GM18519 (cell line): ENCODE measurements at regions not wholly inside any gene's neighbourhood (a gene's known extent, or its start where the extent isn't known, plus 50 kb on each side); places are given as distances from the start of the nearest gene placed in this dataset.

ENCODE experiments used
- ATAC-seq: cut with Tn5 transposase; IDR thresholded peaks from one replicate; pipeline ENCODE4 v1.9.1; 2021; ENCODE audit warnings: mild to moderate bottlenecking, moderate library complexity; ENCODE audit not compliant: unreplicated experiment, low FRiP score

- ATAC-seq = no peak
Observed at GRCh38 chr21:27248814-27249213, 281.9 kb upstream of the ADAMTS5 start.

- ATAC-seq = no peak
Observed at GRCh38 chr21:27246741-27247140, 279.9 kb upstream of the ADAMTS5 start.

GRCh38 chr21:27244776-27245175 is 277.9 kb upstream of the ADAMTS5 start:
- no peak for ATAC-seq

- no peak for ATAC-seq
Observed at GRCh38 chr21:27244352-27244751, 277.5 kb upstream of the ADAMTS5 start.

GRCh38 chr21:27240839-27241238 is 274.0 kb upstream of the ADAMTS5 start:
- ATAC-seq = no peak

GRCh38 chr21:27233514-27234115 is 266.7 kb upstream of the ADAMTS5 start:
- ATAC-seq = no peak

- no peak for ATAC-seq
Observed at GRCh38 chr21:27225940-27226339, 259.1 kb upstream of the ADAMTS5 start.

GRCh38 chr21:27225151-27225550 is 258.3 kb upstream of the ADAMTS5 start:
- ATAC-seq = no peak

GRCh38 chr21:27224169-27224568 is 257.3 kb upstream of the ADAMTS5 start:
- ATAC-seq = no peak

- no peak for ATAC-seq
Observed at GRCh38 chr21:27221077-27221476, 254.2 kb upstream of the ADAMTS5 start.

- ATAC-seq = no peak
Observed at GRCh38 chr21:27220416-27220815, 253.5 kb upstream of the ADAMTS5 start.

GRCh38 chr21:27219068-27219467 is 252.2 kb upstream of the ADAMTS5 start:
- no peak for ATAC-seq

GRCh38 chr21:27213303-27213702 is 246.4 kb upstream of the ADAMTS5 start:
- no peak for ATAC-seq

- ATAC-seq = no peak
Observed at GRCh38 chr21:27212441-27212840, 245.6 kb upstream of the ADAMTS5 start.

- no peak for ATAC-seq
Observed at GRCh38 chr21:27209546-27209945, 242.7 kb upstream of the ADAMTS5 start.

- ATAC-seq = no peak
Observed at GRCh38 chr21:27206368-27206982, 239.6 kb upstream of the ADAMTS5 start.

GRCh38 chr21:27202301-27202700 is 235.4 kb upstream of the ADAMTS5 start:
- ATAC-seq = no peak

GRCh38 chr21:27201197-27201596 is 234.3 kb upstream of the ADAMTS5 start:
- no peak for ATAC-seq

GRCh38 chr21:27196651-27197050 is 229.8 kb upstream of the ADAMTS5 start:
- no peak for ATAC-seq

- no peak for ATAC-seq
Observed at GRCh38 chr21:27192281-27192949, 225.5 kb upstream of the ADAMTS5 start.

- ATAC-seq = no peak
Observed at GRCh38 chr21:27190601-27191000, 223.7 kb upstream of the ADAMTS5 start.

- no peak for ATAC-seq
Observed at GRCh38 chr21:27189870-27190269, 223.0 kb upstream of the ADAMTS5 start.
